Left lung (tissue), 4 donors: ENCODE measurements at regions not wholly inside any gene's neighbourhood (a gene's known extent, or its start where the extent isn't known, plus 50 kb on each side); places are given as distances from the start of the nearest gene placed in this dataset.

Source experiments
- ATAC-seq: fragments of 200-7000 bp; cut with Tn5 transposase; one replicate; pipeline ENCODE4 v1.9.1; 2020; ENCODE audit warnings: moderate library complexity
- DNase-seq, 4 donors: peaks; one replicate each; pipeline ENCODE4 v3.0.0-alpha.2; 2013 to 2020
- H3K27ac ChIP-seq, 2 donors: fragments of 200-600 bp; sonication (generic) in 1 of 2; one replicate each; pipeline versions ENCODE4 v1.5.0 to v1.8.0; 2020 to 2021
- H3K27me3 ChIP-seq, 2 donors: fragments of 200-600 bp; sonication (generic) in 1 of 2; one replicate each; pipeline versions ENCODE4 v1.5.0 to v1.8.0; 2020 to 2021
- H3K36me3 ChIP-seq, 2 donors: fragments of 200-600 bp; sonication (generic) in 1 of 2; one replicate each; pipeline versions ENCODE4 v1.5.0 to v1.8.0; 2020 to 2021
- H3K4me1 ChIP-seq, 2 donors: fragments of 200-600 bp; one replicate each; pipeline ENCODE4 v1.8.0; 2021
- H3K4me3 ChIP-seq, 2 donors: fragments of 200-600 bp; sonication (generic) in 1 of 2; one replicate each; pipeline versions ENCODE4 v1.5.0 to v1.8.0; 2020 to 2021; ENCODE audit warnings: mild to moderate bottlenecking in 1 of 2
- H3K9me3 ChIP-seq, 2 donors: fragments of 200-600 bp; sonication (generic) in 1 of 2; one replicate each; pipeline versions ENCODE4 v1.5.0 to v1.8.0; 2020 to 2021
- CTCF ChIP-seq, 2 donors: fragments of 200-600 bp; sonication (generic) in 1 of 2; IDR thresholded peaks; one replicate each; pipeline versions ENCODE4 v1.5.0 to v1.8.0; 2021; ENCODE audit warnings: antibody characterized with exemption in 2 of 2
- intact Hi-C, 2 donors: fragments of 100-400 bp; cut with DNase I; formaldehyde crosslinking; loops; one replicate each; pipeline versions ENCODE4 v1.11.2 to v1.14.2; 2022
- donor health status: DM: no; HTN: yes; CAD: no.
- donor health status: DM: no; HTN: no; CAD: no.

GRCh38 chr17:71296005-71296404 is 824.8 kb upstream of the SOX9 start:
- Histone ChIP-seq H3K9me3 (no peaks in the 10 kb centered on the region), H3K27ac (no peak overlapping the region), H3K27me3 (no peaks in the 10 kb centered on the region), H3K4me1 (no peaks in the 10 kb centered on the region), H3K36me3 (no peaks in the 10 kb centered on the region), H3K4me3 (no peak overlapping the region)
- ATAC-seq (no peak), DNase-seq (no peak)
- TF ChIP-seq CTCF (IDR thresholded peaks at IDR 0.05): no peak
- intact Hi-C loops: no loop called here

GRCh38 chr17:71301063-71301462 is 819.8 kb upstream of the SOX9 start:
- intact Hi-C loops: no loop called here
- DNase-seq (no peak), ATAC-seq (no peak)
- no peak for TF ChIP-seq CTCF (IDR thresholded peaks at IDR 0.05)
- Histone ChIP-seq H3K36me3 (no peaks in the 10 kb centered on the region), H3K4me1 (no peaks in the 10 kb centered on the region), H3K9me3 (peaks cover 0 to 8% of the 10 kb centered on the region in 2 donors), H3K4me3 (no peak overlapping the region), H3K27ac (no peak overlapping the region), H3K27me3 (no peaks in the 10 kb centered on the region)

GRCh38 chr17:71302721-71303549 is 817.9 kb upstream of the SOX9 start:
- Histone ChIP-seq H3K27ac (no peak overlapping the region), H3K9me3 (peaks cover 0 to 12% of the 10 kb centered on the region in 2 donors), H3K27me3 (no peaks in the 10 kb centered on the region), H3K4me1 (no peaks in the 10 kb centered on the region), H3K36me3 (no peaks in the 10 kb centered on the region), H3K4me3 (no peak overlapping the region)
- no peak for ATAC-seq
- intact Hi-C loops: no loop called here
- TF ChIP-seq CTCF (IDR thresholded peaks at IDR 0.05): no peak
- no peak for DNase-seq

- ATAC-seq: no peak
- Histone ChIP-seq H3K4me3 (no peak overlapping the region), H3K27me3 (no peaks in the 10 kb centered on the region), H3K36me3 (no peaks in the 10 kb centered on the region), H3K27ac (no peak overlapping the region), H3K4me1 (no peaks in the 10 kb centered on the region), H3K9me3 (peaks cover 0 to 20% of the 10 kb centered on the region in 2 donors)
- intact Hi-C loops: no loop called here
- no peak for TF ChIP-seq CTCF (IDR thresholded peaks at IDR 0.05)
- DNase-seq: no peak
These were observed 816.2 kb upstream of the SOX9 start for GRCh38 chr17:71304498-71305158.

- DNase-seq (no peak), ATAC-seq (no peak)
- Histone ChIP-seq H3K27me3 (no peaks in the 10 kb centered on the region), H3K9me3 (peaks cover 0 to 8% of the 10 kb centered on the region in 2 donors), H3K4me3 (no peak overlapping the region), H3K27ac (no peak overlapping the region), H3K36me3 (no peaks in the 10 kb centered on the region), H3K4me1 (no peaks in the 10 kb centered on the region)
- intact Hi-C loops: no loop called here
- no peak for TF ChIP-seq CTCF (IDR thresholded peaks at IDR 0.05)
These were observed 807.0 kb upstream of the SOX9 start for GRCh38 chr17:71313866-71314265.
